Tibial nerve (tissue), 3 donors: ENCODE measurements at regions not wholly inside any gene's neighbourhood (a gene's known extent, or its start where the extent isn't known, plus 50 kb on each side); places are given as distances from the start of the nearest gene placed in this dataset.

Experiments
- CTCF ChIP-seq, 5 experiments: fragments of 200-600 bp in 3 of 5; fragments of 450-650 bp in 2 of 5; sonication (generic) in 3 of 5; IDR thresholded peaks; one replicate each; pipeline ENCODE4 v1.5.1; 2016 to 2019; ENCODE audit warnings: antibody characterized with exemption in 5 of 5, mild to moderate bottlenecking in 3 of 5, moderate library complexity in 2 of 5
- POLR2A ChIP-seq, 2 donors: fragments of 450-650 bp; IDR thresholded peaks; one replicate each; pipeline ENCODE4 v1.6.1; 2017; ENCODE audit warnings: antibody characterized with exemption in 2 of 2, mild to moderate bottlenecking in 2 of 2, moderate library complexity in 2 of 2

GRCh38 chr6:4188801-4189200 lies 53.4 kb upstream of the ECI2 start:
- no peak for TF ChIP-seq CTCF (IDR thresholded peaks at IDR 0.05)
- TF ChIP-seq POLR2A (IDR thresholded peaks at IDR 0.05), result no peak
